HFFc6 (cell line): ENCODE measurements at regions not wholly inside any gene's neighbourhood (a gene's known extent, or its start where the extent isn't known, plus 50 kb on each side); places are given as distances from the start of the nearest gene placed in this dataset.

Experiments used
- DNase-seq: peaks from one replicate; pipeline ENCODE4 v3.0.0-alpha.2; 2018
- H3K27ac Mint-ChIP-seq: 2 replicates; pipeline ENCODE4 v1.8.0; 2020; ENCODE audit warnings: mild to moderate bottlenecking, mixed read lengths
- H3K27me3 Mint-ChIP-seq: 2 replicates; pipeline ENCODE4 v1.8.0; 2021; ENCODE audit warnings: mild to moderate bottlenecking, moderate library complexity, mixed read lengths; ENCODE audit not compliant: insufficient read depth
- H3K36me3 Mint-ChIP-seq: 2 replicates; pipeline ENCODE4 v1.8.0; 2021; ENCODE audit warnings: low read depth, mixed read lengths
- H3K4me1 Mint-ChIP-seq: 2 replicates; pipeline ENCODE4 v1.8.0; 2020; ENCODE audit warnings: low read depth, mixed read lengths
- H3K4me3 Mint-ChIP-seq: 2 replicates; pipeline ENCODE4 v1.8.0; 2020; ENCODE audit warnings: mild to moderate bottlenecking, moderate library complexity, mixed read lengths
- H3K9me3 Mint-ChIP-seq: 2 replicates; pipeline ENCODE4 v1.8.0; 2020; ENCODE audit warnings: mild to moderate bottlenecking, mixed read lengths
- TF ChIP-seq, protein P1 (sequence below): fragments of 200-600 bp; sonication (generic); IDR thresholded peaks from 2 replicates; pipeline ENCODE4 v1.5.0; 2021; ENCODE audit warnings: antibody characterized with exemption, mild to moderate bottlenecking

DNA sequence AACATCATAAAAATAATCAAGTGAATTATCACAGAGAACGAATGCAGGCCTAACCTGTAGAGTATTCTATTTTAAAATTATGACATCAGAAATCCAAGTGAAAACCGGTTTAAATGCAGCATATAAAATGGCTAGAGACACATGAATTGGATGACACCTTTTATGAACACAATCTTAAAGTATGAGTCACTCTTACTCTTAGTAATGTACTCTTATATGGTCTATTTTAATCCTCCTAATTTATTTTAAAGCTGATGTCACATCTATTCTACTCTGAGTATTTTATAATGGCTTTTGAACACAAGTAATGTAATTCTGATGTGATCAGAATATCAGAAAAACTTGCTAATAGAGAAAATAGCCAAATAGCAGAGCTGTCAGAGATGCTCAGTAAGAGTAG, 161.4 kb upstream of the RADX start:
- Mint-ChIP-seq H3K27ac (no peak overlapping the region), H3K36me3 (no peaks in the 10 kb centered on the region), H3K9me3 (peaks cover 5% of the 10 kb centered on the region; the same call in 1 of the 2 replicates), H3K27me3 (peaks cover 2% of the 10 kb centered on the region; the same call in 1 of the 2 replicates), H3K4me3 (no peak overlapping the region), H3K4me1 (no peaks in the 10 kb centered on the region)
- no peak for DNase-seq
- TF ChIP-seq, protein P1, sequence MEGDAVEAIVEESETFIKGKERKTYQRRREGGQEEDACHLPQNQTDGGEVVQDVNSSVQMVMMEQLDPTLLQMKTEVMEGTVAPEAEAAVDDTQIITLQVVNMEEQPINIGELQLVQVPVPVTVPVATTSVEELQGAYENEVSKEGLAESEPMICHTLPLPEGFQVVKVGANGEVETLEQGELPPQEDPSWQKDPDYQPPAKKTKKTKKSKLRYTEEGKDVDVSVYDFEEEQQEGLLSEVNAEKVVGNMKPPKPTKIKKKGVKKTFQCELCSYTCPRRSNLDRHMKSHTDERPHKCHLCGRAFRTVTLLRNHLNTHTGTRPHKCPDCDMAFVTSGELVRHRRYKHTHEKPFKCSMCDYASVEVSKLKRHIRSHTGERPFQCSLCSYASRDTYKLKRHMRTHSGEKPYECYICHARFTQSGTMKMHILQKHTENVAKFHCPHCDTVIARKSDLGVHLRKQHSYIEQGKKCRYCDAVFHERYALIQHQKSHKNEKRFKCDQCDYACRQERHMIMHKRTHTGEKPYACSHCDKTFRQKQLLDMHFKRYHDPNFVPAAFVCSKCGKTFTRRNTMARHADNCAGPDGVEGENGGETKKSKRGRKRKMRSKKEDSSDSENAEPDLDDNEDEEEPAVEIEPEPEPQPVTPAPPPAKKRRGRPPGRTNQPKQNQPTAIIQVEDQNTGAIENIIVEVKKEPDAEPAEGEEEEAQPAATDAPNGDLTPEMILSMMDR, result no peak

DNA sequence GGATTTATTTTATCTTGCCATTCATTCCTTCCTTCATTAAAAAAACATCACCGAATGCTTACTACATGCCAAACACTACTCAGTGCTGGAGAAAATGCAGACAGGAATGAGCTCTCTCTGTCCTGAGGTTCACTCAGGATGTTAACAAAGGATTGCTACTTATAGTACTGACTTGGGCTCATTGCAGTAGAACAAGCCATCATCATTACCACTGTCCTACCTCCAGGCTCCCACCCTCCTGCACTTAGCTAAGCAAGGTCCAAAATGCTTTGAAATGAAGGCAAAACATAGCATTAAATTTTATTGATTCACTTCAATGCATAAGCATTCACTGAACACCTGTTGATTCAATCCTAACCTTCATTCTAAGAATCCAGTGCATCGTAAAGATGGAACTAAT, 159.8 kb upstream of the RADX start:
- no peaks in the 10 kb centered on the region for H3K36me3 Mint-ChIP-seq
- no peak for DNase-seq
- H3K27me3 Mint-ChIP-seq, result peaks cover 2% of the 10 kb centered on the region; the same call in 1 of the 2 replicates
- TF ChIP-seq, protein P1, result no peak
- no peaks in the 10 kb centered on the region for H3K9me3 Mint-ChIP-seq
- H3K27ac Mint-ChIP-seq, result no peak overlapping the region
- no peaks in the 10 kb centered on the region for H3K4me1 Mint-ChIP-seq
- no peak overlapping the region for H3K4me3 Mint-ChIP-seq

DNA sequence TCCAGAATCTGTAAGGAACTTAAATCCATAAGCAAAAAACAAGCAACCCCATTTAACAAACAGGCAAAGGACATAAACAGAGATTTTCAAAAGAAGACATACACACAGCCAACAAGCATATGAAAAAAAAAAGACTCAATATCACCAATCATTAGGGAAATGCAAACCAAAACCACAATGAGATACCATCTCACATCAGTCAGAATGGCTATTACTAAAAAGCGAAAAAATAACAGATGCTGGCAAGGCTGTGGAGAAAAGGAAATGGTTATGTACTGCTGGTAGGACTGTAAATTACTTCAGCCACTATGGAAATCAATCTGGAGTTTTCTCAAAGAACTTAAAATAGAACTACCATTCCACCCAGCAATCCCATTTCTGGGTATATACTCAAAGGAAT, 156.8 kb upstream of the RADX start:
- TF ChIP-seq, protein P1, result no peak
- Mint-ChIP-seq H3K4me1 (no peaks in the 10 kb centered on the region), H3K4me3 (no peak overlapping the region), H3K27ac (no peak overlapping the region), H3K27me3 (peaks cover 2% of the 10 kb centered on the region; the same call in 1 of the 2 replicates), H3K9me3 (peaks cover 4% of the 10 kb centered on the region; the same call in 1 of the 2 replicates), H3K36me3 (no peaks in the 10 kb centered on the region)
- no peak for DNase-seq

DNA sequence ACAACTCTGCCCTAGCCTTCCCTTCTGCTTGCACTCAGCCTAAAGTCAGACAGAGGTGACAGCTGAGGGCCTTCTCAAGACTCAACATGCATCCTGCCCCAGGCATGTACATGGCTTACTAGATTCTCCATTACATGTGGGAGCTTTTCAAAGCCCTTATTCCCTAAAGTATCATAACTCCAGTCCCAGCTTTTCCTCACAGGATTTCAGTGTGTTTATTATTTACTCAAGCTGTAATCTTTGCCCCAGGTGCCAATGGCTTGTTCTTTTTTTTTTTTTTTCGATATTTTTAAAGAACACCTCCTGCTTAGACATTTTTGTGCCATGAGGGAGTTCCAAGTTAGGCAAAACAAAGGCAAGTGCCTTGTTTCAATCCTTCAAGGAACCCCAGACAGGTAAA, 154.0 kb upstream of the RADX start:
- DNase-seq, result no peak
- TF ChIP-seq, protein P1, result no peak
- Mint-ChIP-seq H3K9me3 (peaks cover 4% of the 10 kb centered on the region; the same call in 1 of the 2 replicates), H3K27ac (no peak overlapping the region), H3K36me3 (no peaks in the 10 kb centered on the region), H3K4me1 (no peaks in the 10 kb centered on the region), H3K27me3 (peaks cover 2% of the 10 kb centered on the region; the same call in 1 of the 2 replicates), H3K4me3 (no peak overlapping the region)

GRCh38 chrX:106467422-106467821, 144.4 kb upstream of the RADX start:
- Mint-ChIP-seq H3K36me3 (no peaks in the 10 kb centered on the region), H3K4me1 (no peaks in the 10 kb centered on the region), H3K9me3 (no peaks in the 10 kb centered on the region; the same call in 1 of the 2 replicates), H3K4me3 (no peak overlapping the region), H3K27me3 (peaks cover 2% of the 10 kb centered on the region; the same call in 1 of the 2 replicates), H3K27ac (no peak overlapping the region)
- DNase-seq, result no peak
- TF ChIP-seq, protein P1, result no peak

DNA sequence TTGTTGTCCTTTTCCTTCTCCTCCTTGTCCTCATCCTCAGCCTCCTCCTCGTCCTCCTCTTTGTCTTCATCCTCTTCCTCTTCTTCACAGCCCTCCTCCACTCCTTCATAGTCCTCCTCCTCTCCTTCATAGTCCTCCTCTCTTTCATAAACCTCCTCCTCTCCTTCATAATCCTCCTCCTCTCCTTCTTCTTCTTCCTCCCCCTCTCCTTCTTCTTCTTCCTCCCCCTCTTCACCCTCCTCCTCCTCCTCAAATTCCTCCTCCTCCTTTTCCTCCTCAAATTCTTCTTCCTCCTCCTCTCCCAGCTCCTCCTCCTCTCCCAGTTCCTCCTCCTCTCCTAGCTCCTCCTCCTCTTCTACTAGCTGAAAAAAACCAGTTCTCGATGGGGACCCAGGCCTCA, 143.8 kb upstream of the RADX start:
- H3K36me3 Mint-ChIP-seq, result no peaks in the 10 kb centered on the region
- H3K27ac Mint-ChIP-seq, result no peak overlapping the region
- TF ChIP-seq, protein P1, result no peak
- DNase-seq, result no peak
- no peak overlapping the region for H3K4me3 Mint-ChIP-seq
- H3K4me1 Mint-ChIP-seq, result no peaks in the 10 kb centered on the region
- H3K27me3 Mint-ChIP-seq, result peaks cover 2% of the 10 kb centered on the region; the same call in 1 of the 2 replicates
- no peaks in the 10 kb centered on the region; the same call in 1 of the 2 replicates for H3K9me3 Mint-ChIP-seq
